ENCODE measurements at regions not wholly inside any gene's neighbourhood (a gene's known extent, or its start where the extent isn't known, plus 50 kb on each side); places are given as distances from the start of the nearest gene placed in this dataset.

- no peak for TF ChIP-seq POLR2AphosphoS5 (IDR thresholded peaks at IDR 0.05; ENCODE audit: borderline replicate concordance, low read depth, low read length)
- TF ChIP-seq EZH2 (IDR thresholded peaks at IDR 0.05): no peak
Observed at GRCh38 chr11:92329646-92330045, 105.0 kb downstream of the FAT3 start.

Data from SK-N-MC (cell line).